Spleen (tissue), 11 donors: ENCODE measurements at regions not wholly inside any gene's neighbourhood (a gene's known extent, or its start where the extent isn't known, plus 50 kb on each side); places are given as distances from the start of the nearest gene placed in this dataset.

Experiments used
- DNase-seq: peaks from one replicate; pipeline ENCODE4 v3.0.0-alpha.2; 2020
- H3K27ac ChIP-seq, 8 donors: fragments of 200-600 bp; sonication (generic) in 7 of 8; 1 replicate in 4 of 8; 2 replicates in 4 of 8; pipeline versions ENCODE4 v1.5.0 to v1.8.0; 2016 to 2021; ENCODE audit warnings: inconsistent platforms in 4 of 8, mild to moderate bottlenecking in 4 of 8, moderate library complexity in 1 of 8
- H3K27me3 ChIP-seq, 7 donors: fragments of 200-600 bp; sonication (generic) in 6 of 7; replicated peaks in 1 of 7; 1 replicate in 4 of 7; 2 replicates in 3 of 7; pipeline versions ENCODE4 v1.5.0 to v1.8.0; 2016 to 2021; ENCODE audit warnings: inconsistent platforms in 3 of 7, mild to moderate bottlenecking in 1 of 7
- H3K36me3 ChIP-seq, 6 donors: fragments of 200-600 bp; sonication (generic) in 5 of 6; 1 replicate in 4 of 6; 2 replicates in 2 of 6; pipeline versions ENCODE4 v1.5.0 to v1.8.0; 2016 to 2021; ENCODE audit warnings: inconsistent platforms in 2 of 6
- H3K4me1 ChIP-seq, 6 donors: fragments of 200-600 bp; sonication (generic) in 5 of 6; 1 replicate in 3 of 6; 2 replicates in 3 of 6; pipeline versions ENCODE4 v1.5.0 to v1.8.0; 2016 to 2021; ENCODE audit warnings: inconsistent platforms in 3 of 6
- H3K4me3 ChIP-seq, 8 donors: fragments of 200-600 bp; sonication (generic) in 7 of 8; 1 replicate in 4 of 8; 2 replicates in 4 of 8; pipeline versions ENCODE4 v1.5.0 to v1.8.0; 2016 to 2021; ENCODE audit warnings: inconsistent platforms in 4 of 8, mild to moderate bottlenecking in 4 of 8, moderate library complexity in 2 of 8
- H3K9me3 ChIP-seq, 8 donors: fragments of 200-600 bp; sonication (generic) in 7 of 8; 1 replicate in 4 of 8; 2 replicates in 4 of 8; pipeline versions ENCODE4 v1.5.0 to v1.8.0; 2016 to 2021; ENCODE audit warnings: inconsistent platforms in 4 of 8
- POLR2A ChIP-seq, 3 donors: fragments of 450-650 bp; IDR thresholded peaks; one replicate each; pipeline ENCODE4 v1.5.1; 2017; ENCODE audit warnings: antibody characterized with exemption in 3 of 3, mild to moderate bottlenecking in 1 of 3
- POLR2AphosphoS5 ChIP-seq, 3 donors: sonication (generic); formaldehyde crosslinking; IDR thresholded peaks; one replicate each; pipeline ENCODE4 v1.5.1; 2017; ENCODE audit warnings: antibody characterized with exemption in 3 of 3
- WGBS, 5 donors: extraction: QIAGEN DNeasy Blood & Tissue Kit in 3 of 5; methylation state at CpG; one replicate each; pipeline versions ENCODE4 v1.1.5 to v1.1.7; 2013 to 2018; 5-methylcytosine and 5-hydroxymethylcytosine counted together
- intact Hi-C: fragments of 100-400 bp; cut with DNase I; formaldehyde crosslinking; loops from one replicate; pipeline ENCODE4 v1.15.0; 2023; ENCODE audit warnings: low total_unique reads
- small RNA-seq, 4 donors: library from RNA; depleted of rRNA; stranded (forward); fragments of <200 nt; gene quantifications; one replicate each; pipeline ENCODE3, GENCODE V24; 2016
- TF ChIP-seq, protein P1 (sequence below), 11 experiments: fragments of 200-600 bp in 7 of 11; fragments of 450-650 bp in 4 of 11; sonication (generic) in 4 of 11; IDR thresholded peaks in 8 of 11; conservative IDR thresholded peaks in 3 of 11; 1 replicate in 7 of 11; 2 replicates in 4 of 11; pipeline versions ENCODE4 v1.4.0 to v1.8.0; 2016 to 2021; ENCODE audit warnings: antibody characterized with exemption in 11 of 11, inconsistent platforms in 4 of 11, mild to moderate bottlenecking in 1 of 11
- donor health status: healthy with polysubstance abuse.
- donor health status: DM: no; HTN: no; CAD: no; lungs with moderate emphysema.
- donor health status: DM: no; HTN: no; CAD: no.
- donor health status: Bipolar disorder and iron deficiency.
- donor health status: healthy.
- donor health status: DM: no; HTN: no; CAD: no.
- donor health status: DM: yes; HTN: yes; CAD: no.

DNA sequence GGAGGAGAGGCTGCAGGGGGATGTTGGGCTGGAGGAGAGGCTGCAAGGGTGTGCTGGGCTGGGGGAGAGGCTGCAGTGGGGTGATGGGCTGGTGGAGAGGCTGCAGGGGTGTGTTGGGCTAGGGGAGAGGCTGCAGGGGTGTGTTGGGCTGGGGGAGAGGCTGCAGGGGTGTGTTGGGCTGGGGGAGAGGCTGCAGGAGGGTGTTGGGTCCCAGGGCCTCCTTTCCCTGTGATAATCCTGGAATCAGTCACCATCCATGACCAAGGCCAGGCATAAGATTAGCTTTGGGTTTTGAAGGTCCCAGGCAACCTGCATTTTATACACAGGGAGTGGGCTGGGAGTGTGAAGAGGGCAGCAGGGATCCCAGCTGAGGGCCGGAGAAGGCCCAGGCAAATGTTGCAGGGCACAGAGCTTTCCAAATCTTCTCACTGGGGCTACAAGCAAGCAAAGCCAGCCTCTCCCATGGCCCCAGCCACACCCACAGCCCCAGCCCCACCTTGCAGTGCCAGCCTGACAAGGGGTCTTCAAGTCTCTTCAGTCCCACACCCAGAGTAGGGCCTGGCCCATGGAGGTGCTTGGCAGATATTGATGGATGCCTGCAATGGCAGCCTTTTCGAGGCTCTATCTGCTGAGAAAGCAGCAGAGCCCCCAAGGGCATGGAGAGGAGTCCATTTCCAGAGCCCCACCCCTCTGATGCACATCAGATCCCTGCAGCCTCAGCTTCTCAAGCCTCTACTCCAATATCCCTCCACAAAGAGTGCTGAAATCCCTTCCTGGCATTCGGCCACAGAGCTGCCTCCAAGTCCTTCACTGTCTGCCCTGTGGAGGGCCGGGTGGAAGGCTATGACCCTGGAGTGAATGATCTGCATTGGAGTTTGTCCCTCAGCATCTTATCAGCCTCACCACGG lies 50.3 kb upstream of the GLI2 start:
- Histone ChIP-seq H3K27ac (no peak overlapping the region), H3K4me3 (no peak overlapping the region), H3K27me3 (peaks cover 0 to 72% (median 5%) of the 10 kb centered on the region in 7 donors), H3K9me3 (no peaks in the 10 kb centered on the region), H3K36me3 (no peaks in the 10 kb centered on the region), H3K4me1 (no peaks in the 10 kb centered on the region)
- intact Hi-C loops, result loop anchor here (10.0 kb wide), 1 partner anchor 1051 kb away; no protein-coding TSS in a partner anchor
- DNase-seq, result peak; percentile 70
- WGBS, 5 donors, result 56 to 79% (median 61%) methylated on average over 5 of the region's 5 CpGs
- TF ChIP-seq POLR2AphosphoS5 (IDR thresholded peaks at IDR 0.05) (no peak), POLR2A (IDR thresholded peaks at IDR 0.05) (no peak)
- TF ChIP-seq, protein P1, sequence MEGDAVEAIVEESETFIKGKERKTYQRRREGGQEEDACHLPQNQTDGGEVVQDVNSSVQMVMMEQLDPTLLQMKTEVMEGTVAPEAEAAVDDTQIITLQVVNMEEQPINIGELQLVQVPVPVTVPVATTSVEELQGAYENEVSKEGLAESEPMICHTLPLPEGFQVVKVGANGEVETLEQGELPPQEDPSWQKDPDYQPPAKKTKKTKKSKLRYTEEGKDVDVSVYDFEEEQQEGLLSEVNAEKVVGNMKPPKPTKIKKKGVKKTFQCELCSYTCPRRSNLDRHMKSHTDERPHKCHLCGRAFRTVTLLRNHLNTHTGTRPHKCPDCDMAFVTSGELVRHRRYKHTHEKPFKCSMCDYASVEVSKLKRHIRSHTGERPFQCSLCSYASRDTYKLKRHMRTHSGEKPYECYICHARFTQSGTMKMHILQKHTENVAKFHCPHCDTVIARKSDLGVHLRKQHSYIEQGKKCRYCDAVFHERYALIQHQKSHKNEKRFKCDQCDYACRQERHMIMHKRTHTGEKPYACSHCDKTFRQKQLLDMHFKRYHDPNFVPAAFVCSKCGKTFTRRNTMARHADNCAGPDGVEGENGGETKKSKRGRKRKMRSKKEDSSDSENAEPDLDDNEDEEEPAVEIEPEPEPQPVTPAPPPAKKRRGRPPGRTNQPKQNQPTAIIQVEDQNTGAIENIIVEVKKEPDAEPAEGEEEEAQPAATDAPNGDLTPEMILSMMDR (IDR thresholded peaks at IDR 0.05 in 8 of 11, conservative IDR thresholded peaks at IDR 0.05 in 3 of 11), result no peak

Small RNA genes lying in the stretch of these regions (small RNA-seq; reads per million reads assigned to genes)
- gene RF00019, result 0 reads per million in 4 donors
